ENCODE measurements at regions not wholly inside any gene's neighbourhood (a gene's known extent, or its start where the extent isn't known, plus 50 kb on each side); places are given as distances from the start of the nearest gene placed in this dataset.

DNA sequence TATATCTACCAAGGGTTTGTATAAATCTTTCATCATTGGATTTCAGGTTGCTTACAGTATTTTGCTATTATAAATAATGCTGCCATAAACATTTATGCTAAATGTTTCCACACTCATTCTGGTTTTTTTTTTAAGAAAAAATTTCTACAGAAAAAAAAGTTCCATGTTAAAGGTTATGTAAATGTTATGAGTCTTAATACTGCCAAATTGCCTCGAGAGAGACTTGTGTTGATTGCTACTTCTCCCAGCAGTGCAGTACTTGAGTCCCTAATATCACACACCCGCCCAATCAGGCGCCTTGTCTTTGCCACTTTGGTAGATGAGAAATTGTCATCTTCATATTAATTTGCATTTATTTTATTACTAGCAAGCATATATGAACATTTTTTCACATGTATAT lies 96.7 kb upstream of the TMEM26 start:
- intact Hi-C loops (cut with DNase I; ENCODE audit: low total_unique reads) = no loop called here
- no peaks in the 10 kb centered on the region for H3K36me3 ChIP-seq
- DNase-seq = no peak
- no peak overlapping the region for H3K27ac ChIP-seq
- H3K4me3 ChIP-seq = no peak overlapping the region
- H3K27me3 ChIP-seq (replicated peaks in 1 of 7) = no peaks in the 10 kb centered on the region
- no peaks in the 10 kb centered on the region for H3K4me1 ChIP-seq
- TF ChIP-seq POLR2AphosphoS5 (IDR thresholded peaks at IDR 0.05) = no peak
- no peak for TF ChIP-seq CTCF (IDR thresholded peaks at IDR 0.05 in 8 of 11, conservative IDR thresholded peaks at IDR 0.05 in 3 of 11)
- no peak for TF ChIP-seq POLR2A (IDR thresholded peaks at IDR 0.05)
- no peaks in the 10 kb centered on the region for H3K9me3 ChIP-seq
- 77 to 89% (median 82%) methylated on average over 3 of the region's 3 CpGs for WGBS, 5 donors

DNA sequence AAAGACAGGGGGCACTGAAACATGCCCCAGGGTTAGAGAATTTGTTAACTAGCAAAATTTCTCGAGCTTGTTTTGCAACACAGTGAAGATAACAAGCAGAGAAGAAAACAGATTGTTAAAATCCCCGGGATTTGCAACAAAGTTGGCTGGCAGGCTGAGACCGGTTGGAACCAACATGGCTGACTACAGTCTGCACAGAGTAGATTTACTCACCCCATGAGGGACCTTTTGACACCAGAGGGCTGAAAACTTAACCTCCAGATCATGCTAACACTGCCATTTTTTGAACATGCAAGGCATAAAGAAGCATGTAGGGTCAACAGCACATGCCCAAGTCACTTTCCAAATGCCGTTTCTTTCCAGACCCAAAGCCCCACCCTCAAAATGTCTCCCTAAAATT lies 95.2 kb upstream of the TMEM26 start:
- no peak for TF ChIP-seq CTCF (IDR thresholded peaks at IDR 0.05 in 8 of 11, conservative IDR thresholded peaks at IDR 0.05 in 3 of 11)
- no peak for TF ChIP-seq POLR2A (IDR thresholded peaks at IDR 0.05)
- no peak for TF ChIP-seq POLR2AphosphoS5 (IDR thresholded peaks at IDR 0.05)
- Histone ChIP-seq H3K9me3 (no peaks in the 10 kb centered on the region), H3K27ac (no peak overlapping the region), H3K36me3 (no peaks in the 10 kb centered on the region), H3K4me3 (no peak overlapping the region), H3K4me1 (no peaks in the 10 kb centered on the region), H3K27me3 (replicated peaks in 1 of 7) (no peaks in the 10 kb centered on the region)
- intact Hi-C loops (cut with DNase I; ENCODE audit: low total_unique reads) = no loop called here
- WGBS, 5 donors = 77 to 88% (median 79%) methylated on average over 4 of the region's 4 CpGs
- DNase-seq = no peak

DNA sequence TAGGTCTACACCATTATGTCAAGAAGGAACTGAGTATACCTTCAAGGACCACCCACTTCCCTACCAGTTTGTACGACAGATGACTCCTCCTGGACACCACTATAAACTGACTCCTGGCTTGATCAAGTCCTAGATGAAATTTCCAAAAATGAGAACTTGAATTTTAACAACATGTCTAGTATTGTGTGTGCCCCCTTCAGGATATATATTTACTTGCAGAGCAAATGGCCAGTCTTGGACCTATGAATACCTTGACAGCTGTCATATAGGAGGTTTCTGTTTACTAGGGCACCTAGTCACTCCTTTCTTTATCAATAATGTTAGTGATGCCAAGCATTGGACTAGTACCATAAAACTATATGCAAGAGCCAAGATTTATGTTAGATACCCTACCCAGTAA lies 94.1 kb upstream of the TMEM26 start:
- Histone ChIP-seq H3K36me3 (no peaks in the 10 kb centered on the region), H3K27me3 (replicated peaks in 1 of 7) (no peaks in the 10 kb centered on the region), H3K27ac (no peak overlapping the region), H3K4me3 (no peak overlapping the region), H3K9me3 (no peaks in the 10 kb centered on the region), H3K4me1 (no peaks in the 10 kb centered on the region)
- intact Hi-C loops (cut with DNase I; ENCODE audit: low total_unique reads) = no loop called here
- TF ChIP-seq POLR2AphosphoS5 (IDR thresholded peaks at IDR 0.05) (no peak), POLR2A (IDR thresholded peaks at IDR 0.05) (no peak), CTCF (IDR thresholded peaks at IDR 0.05 in 8 of 11, conservative IDR thresholded peaks at IDR 0.05 in 3 of 11) (no peak)
- DNase-seq = no peak
- WGBS, 5 donors = 73 to 87% (median 80%) methylated on average over 1 of the region's 1 CpG

DNA sequence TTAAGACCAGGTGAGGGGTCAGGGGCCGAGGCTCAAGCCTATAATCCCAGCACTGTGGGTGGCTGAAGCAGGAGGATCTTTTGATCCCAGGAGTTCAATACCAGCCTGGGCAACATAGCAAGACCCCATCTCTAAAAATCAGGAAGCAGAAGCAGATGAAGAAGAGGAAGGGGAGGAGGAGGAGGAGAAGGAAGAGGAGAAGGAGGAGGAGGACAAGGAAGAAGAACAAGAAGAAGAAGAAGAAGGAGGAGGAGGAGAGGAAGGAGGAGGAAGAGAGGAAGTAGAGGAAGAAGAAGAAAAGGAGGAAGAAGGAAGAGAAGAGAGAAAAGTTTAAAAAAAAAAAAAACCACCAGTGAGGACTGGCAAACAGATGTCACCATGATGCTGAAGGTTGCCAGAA lies 92.0 kb upstream of the TMEM26 start:
- H3K27me3 ChIP-seq (replicated peaks in 1 of 7) = no peaks in the 10 kb centered on the region
- H3K9me3 ChIP-seq = no peaks in the 10 kb centered on the region
- no peak overlapping the region for H3K4me3 ChIP-seq
- TF ChIP-seq POLR2AphosphoS5 (IDR thresholded peaks at IDR 0.05) (no peak), POLR2A (IDR thresholded peaks at IDR 0.05) (no peak), CTCF (IDR thresholded peaks at IDR 0.05 in 8 of 11, conservative IDR thresholded peaks at IDR 0.05 in 3 of 11) (no peak)
- WGBS, 5 donors = 67 to 85% (median 80%) methylated on average over 1 of the region's 1 CpG
- intact Hi-C loops (cut with DNase I; ENCODE audit: low total_unique reads) = no loop called here
- H3K36me3 ChIP-seq = no peaks in the 10 kb centered on the region
- H3K4me1 ChIP-seq = no peaks in the 10 kb centered on the region
- H3K27ac ChIP-seq = no peak overlapping the region
- DNase-seq = no peak

Data from spleen (tissue), 11 donors.